OCI-M2 (cell line): ENCODE measurements at regions not wholly inside any gene's neighbourhood (a gene's known extent, or its start where the extent isn't known, plus 50 kb on each side); places are given as distances from the start of the nearest gene placed in this dataset.
"Not testable (repeated sequence)": the region's sequence is repeated elsewhere in the genome, so short reads cannot be mapped to it uniquely, and the experiment has no call there.

ENCODE experiments used
- DNase-seq: peaks from one replicate; lab custom pipeline; 2025; ENCODE audit not compliant: unreplicated experiment; lab: John Stamatoyannopoulos, UW

DNA sequence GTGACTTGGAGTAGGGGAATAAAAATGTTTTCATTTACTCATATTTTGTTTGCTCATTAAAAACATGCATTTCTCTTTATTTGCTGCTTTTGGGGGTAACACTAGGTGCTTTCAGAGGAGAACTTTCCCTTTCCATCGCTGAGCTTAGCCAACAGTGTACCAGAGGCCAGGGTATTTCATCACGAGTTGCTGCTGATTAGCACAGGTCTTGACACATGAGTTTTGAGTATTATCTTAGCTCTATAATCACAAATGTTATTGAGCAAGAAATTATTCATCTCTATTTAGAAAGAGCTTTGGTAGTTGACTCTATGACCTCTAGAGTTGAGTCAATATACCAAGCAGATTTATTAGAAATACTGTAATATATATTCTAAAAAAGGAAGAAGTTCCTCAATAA is 375.9 kb downstream of the NXPH1 start:
- DNase-seq = no peak

- no peak for DNase-seq
Measured at GRCh38 chr7:8817448-8818036, 384.1 kb downstream of the NXPH1 start.

GRCh38 chr7:8818406-8818805 is 385.0 kb downstream of the NXPH1 start:
- DNase-seq = no peak

GRCh38 chr7:8822595-8822994 is 389.2 kb downstream of the NXPH1 start:
- no peak for DNase-seq

- no peak for DNase-seq
Measured at GRCh38 chr7:8823486-8823885, 390.1 kb downstream of the NXPH1 start.

- DNase-seq = peak; percentile 19
Measured at GRCh38 chr7:8827329-8827728, 393.9 kb downstream of the NXPH1 start.

- DNase-seq = no peak
Measured at GRCh38 chr7:8829100-8829499, 395.7 kb downstream of the NXPH1 start.

GRCh38 chr7:8831376-8831775 is 398.0 kb downstream of the NXPH1 start:
- no peak for DNase-seq

- no peak for DNase-seq
Measured at GRCh38 chr7:8833355-8833754, 399.9 kb downstream of the NXPH1 start.

- no peak for DNase-seq
Measured at GRCh38 chr7:8841171-8841570, 407.8 kb downstream of the NXPH1 start.

DNA sequence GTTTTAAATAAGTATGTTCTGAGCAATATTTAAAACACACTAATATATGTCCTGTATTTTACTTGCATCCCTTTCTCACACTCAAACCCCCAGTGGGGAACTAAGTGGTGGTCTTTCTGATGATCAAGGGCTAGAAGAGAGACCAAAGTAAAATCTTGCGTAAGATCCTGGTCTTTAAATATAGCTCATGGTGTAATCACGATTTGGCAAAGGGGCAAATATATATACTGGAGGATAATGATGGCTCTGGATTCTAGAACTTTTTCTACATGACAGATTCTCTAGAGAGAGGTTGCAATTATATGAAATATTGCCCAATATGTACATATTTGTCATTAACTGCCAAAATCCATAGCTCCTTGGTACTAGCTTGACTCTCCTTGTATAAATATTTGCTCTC is 438.3 kb downstream of the NXPH1 start:
- DNase-seq = no peak

DNA sequence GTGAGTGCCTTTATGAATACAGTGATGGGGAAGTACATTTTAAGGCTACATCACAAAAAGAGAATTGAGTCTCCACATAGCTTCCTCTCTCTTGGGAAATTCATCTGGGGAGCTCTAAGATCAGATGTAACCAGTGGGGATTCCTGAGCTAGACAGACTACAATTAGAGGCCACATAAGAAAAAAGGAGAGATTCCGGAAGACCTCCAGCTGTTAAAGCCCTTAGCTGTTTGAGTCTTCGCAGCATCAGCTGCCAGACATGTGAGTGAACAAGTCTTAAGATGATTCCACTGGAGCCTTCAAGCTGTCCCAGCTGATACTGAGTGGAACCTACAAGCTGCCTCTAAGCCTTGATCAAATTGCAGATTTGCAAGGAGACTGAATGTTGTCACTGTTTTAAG is 448.5 kb downstream of the NXPH1 start:
- no peak for DNase-seq

DNA sequence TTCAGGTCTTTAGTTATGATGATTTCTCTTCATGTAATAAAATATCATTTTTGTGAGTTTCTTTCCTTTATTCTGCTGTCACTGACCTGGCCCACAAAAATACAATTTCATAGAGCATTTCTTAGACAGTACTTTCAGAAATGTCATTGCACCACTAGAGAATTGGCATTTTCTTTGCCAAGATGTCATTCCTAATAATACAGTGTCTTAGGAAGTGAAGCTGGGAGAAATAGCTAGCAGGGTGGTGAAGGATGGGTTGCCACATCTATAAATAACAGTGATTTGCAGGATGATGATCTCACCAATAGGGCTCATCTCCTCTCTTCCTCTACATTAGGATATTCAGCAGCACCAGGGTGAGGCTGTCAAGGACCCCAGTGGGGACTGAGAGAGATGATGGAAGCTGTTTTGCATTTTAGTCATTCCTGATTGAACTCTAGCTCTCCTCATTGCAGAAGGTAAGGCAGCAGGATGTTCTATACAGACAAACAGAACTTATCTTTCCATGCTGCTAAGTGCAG is 452.1 kb downstream of the NXPH1 start:
- no peak for DNase-seq

- DNase-seq = not testable (repeated sequence)
Measured at GRCh38 chr7:8890346-8890745, 456.9 kb downstream of the NXPH1 start.

DNA sequence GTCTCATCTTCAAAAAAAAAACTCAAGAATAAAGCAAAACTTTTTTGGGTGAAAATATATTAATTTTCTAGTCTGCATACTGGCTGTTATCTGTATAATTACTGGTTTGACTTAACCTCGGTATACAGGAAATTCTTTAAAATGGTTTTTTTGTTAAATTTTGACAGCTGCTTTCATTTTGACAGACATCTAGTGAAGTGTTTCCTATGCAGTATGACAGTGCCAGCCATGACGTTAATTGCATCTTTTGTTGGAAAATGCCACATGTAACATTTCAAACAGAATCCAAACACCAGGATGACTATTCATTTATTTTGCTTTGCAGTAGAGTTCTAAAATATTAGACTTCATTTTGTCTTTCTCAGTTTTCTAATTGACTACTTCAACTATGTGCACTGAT is 460.4 kb downstream of the NXPH1 start:
- DNase-seq = no peak

DNA sequence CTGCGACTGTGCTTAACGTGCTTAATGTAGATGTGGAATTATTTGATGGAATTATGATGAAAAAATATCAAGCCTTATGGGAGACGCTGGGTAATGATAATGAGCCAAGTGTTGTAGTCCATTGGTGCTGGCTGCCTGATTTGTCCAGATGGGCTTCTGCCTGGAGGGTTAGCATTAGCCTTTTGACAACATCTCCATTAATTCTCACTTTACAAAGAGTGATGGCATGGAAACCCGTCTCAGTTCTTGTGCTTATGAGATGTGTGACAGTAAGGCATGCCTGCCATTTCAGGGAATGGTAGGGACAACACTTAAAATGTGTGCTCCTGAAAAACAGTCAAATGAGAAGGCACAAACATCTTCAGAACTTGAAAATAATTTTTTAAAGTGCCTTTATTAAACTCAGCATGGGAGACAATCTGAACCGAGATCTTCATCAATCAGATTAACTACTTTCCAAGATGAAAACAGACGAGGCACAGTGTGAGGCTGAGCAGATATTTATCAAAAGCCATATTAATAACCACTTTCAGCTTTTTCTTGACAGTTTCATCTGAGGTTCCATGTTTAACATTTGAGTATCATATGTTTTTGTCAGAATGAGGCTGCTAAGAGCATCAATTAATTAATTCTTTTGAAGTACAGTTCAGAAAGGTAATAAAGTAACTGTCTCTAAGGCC is 473.1 kb downstream of the NXPH1 start:
- DNase-seq = no peak

DNA sequence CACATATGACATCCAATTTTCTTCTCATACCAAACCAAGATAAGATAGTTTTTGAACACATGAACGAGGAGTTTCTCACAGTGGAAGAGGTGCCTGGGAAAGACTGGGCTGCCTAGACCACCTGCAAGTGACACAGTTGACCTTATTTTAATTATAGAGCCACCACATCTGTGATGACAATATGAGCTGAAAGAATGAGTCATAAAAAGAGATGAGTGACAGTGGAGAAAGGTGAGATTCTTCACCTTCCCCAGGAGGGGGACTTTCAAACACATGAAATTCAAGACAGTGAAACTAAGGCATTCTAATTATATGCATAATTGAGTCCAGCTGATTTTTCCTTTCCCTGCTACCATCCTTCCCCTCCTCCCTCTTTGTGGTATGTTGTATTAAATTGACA is 475.5 kb downstream of the NXPH1 start:
- no peak for DNase-seq

DNA sequence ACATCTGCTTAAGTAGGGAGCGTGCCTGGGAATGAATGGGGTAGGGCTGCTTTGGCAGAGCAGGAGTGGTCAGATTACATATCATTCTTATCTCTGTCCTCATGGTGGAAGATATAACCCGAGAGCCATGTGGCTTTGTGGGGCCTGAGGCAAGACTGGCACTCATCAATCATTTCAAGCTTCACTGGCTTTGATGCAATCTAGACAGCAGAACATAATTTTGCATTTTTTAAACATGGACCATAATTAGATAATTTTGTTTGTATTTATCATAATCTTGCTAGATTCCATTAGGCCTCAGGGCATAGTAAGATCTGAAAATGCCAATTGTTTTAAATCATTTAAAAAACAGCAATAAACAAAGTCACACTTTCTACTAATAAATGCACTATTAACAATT is 480.3 kb downstream of the NXPH1 start:
- DNase-seq = no peak

- no peak for DNase-seq
Measured at GRCh38 chr7:8921807-8922206, 488.4 kb downstream of the NXPH1 start.

DNA sequence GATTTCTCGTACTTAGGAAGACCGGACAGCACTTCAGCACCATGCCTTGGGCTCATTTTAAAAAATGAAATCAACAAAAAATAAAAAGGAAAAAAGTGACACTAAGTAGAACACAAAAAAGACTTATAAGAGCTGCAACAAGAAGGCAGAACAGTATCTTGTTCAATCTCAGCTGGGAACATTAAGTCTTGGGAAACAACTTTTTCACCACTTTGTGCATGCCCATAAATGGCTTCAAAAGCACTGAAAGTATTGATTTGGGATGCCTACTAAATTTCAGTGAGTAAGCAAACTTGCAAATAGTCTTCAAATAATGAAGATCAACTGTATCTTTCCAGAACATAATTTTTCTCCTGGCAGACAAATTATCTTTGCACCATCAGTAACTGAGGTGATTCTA is 489.3 kb downstream of the NXPH1 start:
- no peak for DNase-seq

DNA sequence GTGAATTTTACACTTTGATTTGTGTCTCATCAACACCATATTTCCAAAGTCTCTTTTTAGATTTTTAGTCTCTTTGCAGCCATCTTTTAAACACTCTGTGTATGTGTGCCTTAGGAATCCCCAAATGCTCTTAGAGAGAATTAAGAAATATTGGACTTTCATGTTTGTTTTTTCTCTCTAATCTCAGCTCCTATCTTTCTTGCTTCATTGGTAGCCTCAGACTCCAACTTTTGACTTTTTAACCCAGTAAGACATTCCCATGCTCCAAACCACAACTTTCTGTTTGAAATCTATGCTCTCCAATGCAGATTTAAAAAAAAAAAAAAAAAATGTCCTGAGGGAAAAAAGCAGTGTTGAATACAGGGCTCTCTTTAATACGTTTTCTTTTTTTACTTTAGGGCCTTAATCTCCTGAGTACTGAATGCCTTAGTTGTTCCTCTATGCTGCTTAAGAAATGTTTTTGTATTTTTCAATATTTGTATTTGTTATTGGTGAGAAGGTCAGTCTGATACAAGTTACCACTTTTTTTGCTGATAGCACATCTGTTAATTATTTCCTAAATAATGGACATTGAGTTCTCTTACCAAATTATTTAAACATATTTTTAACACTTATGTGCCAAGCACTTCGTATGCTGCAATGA is 489.9 kb downstream of the NXPH1 start:
- DNase-seq = no peak

DNA sequence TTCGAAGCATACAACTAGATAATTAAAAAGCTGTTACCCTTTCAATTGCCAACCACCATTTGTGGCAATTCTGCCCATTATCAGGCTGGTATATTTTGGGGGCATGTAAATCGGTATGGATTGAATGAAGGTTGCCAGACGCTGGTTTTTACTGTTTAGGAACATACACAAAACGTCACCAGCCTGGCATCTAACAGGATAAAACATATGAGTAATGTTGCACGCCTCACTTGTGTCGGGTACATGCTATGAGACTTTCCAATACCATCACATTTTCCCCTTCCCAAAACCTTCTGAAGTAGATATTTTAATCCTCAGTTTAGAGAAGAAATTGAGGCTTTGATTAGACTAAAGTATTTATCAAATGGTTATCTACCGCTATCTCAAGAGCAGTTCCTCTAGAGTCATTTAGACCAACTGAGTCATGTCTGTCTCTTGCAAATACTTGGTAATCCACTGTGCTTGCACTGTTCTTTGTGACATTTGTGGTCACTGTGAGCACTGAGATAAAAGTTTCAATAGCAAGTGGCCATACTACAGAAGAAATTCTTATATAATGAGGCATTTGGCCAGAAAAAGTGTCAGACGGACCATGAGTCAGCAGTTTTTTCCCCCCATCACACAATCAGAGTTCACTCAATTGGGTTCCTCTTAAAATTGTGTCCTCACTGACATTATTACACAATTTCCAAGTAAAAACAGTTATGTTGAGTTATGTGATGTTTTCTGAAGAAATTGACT is 498.7 kb downstream of the NXPH1 start:
- no peak for DNase-seq
